ENCODE measurements at regions not wholly inside any gene's neighbourhood (a gene's known extent, or its start where the extent isn't known, plus 50 kb on each side); places are given as distances from the start of the nearest gene placed in this dataset.

- DNase-seq: no peak
Observed at GRCh38 chr1:5404412-5405203, 587.6 kb downstream of the NPHP4 start.

GRCh38 chr1:5403935-5404334, 588.3 kb downstream of the NPHP4 start:
- no peak for DNase-seq

- no peak for DNase-seq
Observed at GRCh38 chr1:5402618-5403017, 589.6 kb downstream of the NPHP4 start.

- no peak for DNase-seq
Observed at GRCh38 chr1:5399771-5400170, 592.5 kb downstream of the NPHP4 start.

GRCh38 chr1:5396593-5396992, 595.6 kb downstream of the NPHP4 start:
- no peak for DNase-seq

- no peak for DNase-seq
Observed at GRCh38 chr1:5394111-5394510, 598.1 kb downstream of the NPHP4 start.

- DNase-seq: no peak
Observed at GRCh38 chr1:5393603-5394002, 598.6 kb downstream of the NPHP4 start.

- no peak for DNase-seq
Observed at GRCh38 chr1:5393146-5393545, 599.1 kb downstream of the NPHP4 start.

GRCh38 chr1:5391725-5392124, 600.5 kb downstream of the NPHP4 start:
- no peak for DNase-seq

GRCh38 chr1:5390504-5390903, 601.7 kb downstream of the NPHP4 start:
- no peak for DNase-seq

GRCh38 chr1:5389101-5389885, 602.9 kb downstream of the NPHP4 start:
- no peak for DNase-seq

GRCh38 chr1:5388622-5389021, 603.6 kb downstream of the NPHP4 start:
- DNase-seq: no peak

- no peak for DNase-seq
Observed at GRCh38 chr1:5386371-5386770, 605.9 kb downstream of the NPHP4 start.

GRCh38 chr1:5385956-5386355, 606.3 kb downstream of the NPHP4 start:
- no peak for DNase-seq

GRCh38 chr1:5385096-5385799, 607.0 kb downstream of the NPHP4 start:
- DNase-seq: no peak

- no peak for DNase-seq
Observed at GRCh38 chr1:5381491-5381890, 610.7 kb downstream of the NPHP4 start.

GRCh38 chr1:5379176-5379759, 613.0 kb downstream of the NPHP4 start:
- no peak for DNase-seq

- DNase-seq: no peak
Observed at GRCh38 chr1:5376538-5377247, 615.5 kb downstream of the NPHP4 start.

- DNase-seq: no peak
Observed at GRCh38 chr1:5375481-5375880, 616.7 kb downstream of the NPHP4 start.

- no peak for DNase-seq
Observed at GRCh38 chr1:5374192-5374591, 618.0 kb downstream of the NPHP4 start.

- no peak for DNase-seq
Observed at GRCh38 chr1:5373281-5373680, 618.9 kb downstream of the NPHP4 start.

- DNase-seq: no peak
Observed at GRCh38 chr1:5371270-5371669, 621.0 kb downstream of the NPHP4 start.

- DNase-seq: no peak
Observed at GRCh38 chr1:5370311-5370710, 621.9 kb downstream of the NPHP4 start.

Data from GOT3 (cell line).